Natural killer cell (primary cell): ENCODE measurements at regions not wholly inside any gene's neighbourhood (a gene's known extent, or its start where the extent isn't known, plus 50 kb on each side); places are given as distances from the start of the nearest gene placed in this dataset.

Experiments
- ATAC-seq, 3 donors: fragments of 150-1000 bp in 2 of 3; fragments of 200-7000 bp in 1 of 3; cut with Tn5 transposase; 1 replicate in 1 of 3; 2 replicates in 2 of 3; pipeline ENCODE4 v1.10.0; 2021; ENCODE audit warnings: mild to moderate bottlenecking in 2 of 3, moderate library complexity in 2 of 3
- DNase-seq, 2 donors: peaks; one replicate each; pipeline versions ENCODE4 v3.0.0 to v3.0.0-alpha.2; 2013 to 2021; ENCODE audit warnings: mixed read lengths in 1 of 2
- H3K27ac ChIP-seq: one replicate; pipeline ENCODE4 v1.5.1; 2013; ENCODE audit warnings: mild to moderate bottlenecking, low read length
- H3K27me3 ChIP-seq: one replicate; pipeline ENCODE4 v1.6.1; 2013; ENCODE audit warnings: low read length; ENCODE audit not compliant: control insufficient read depth, insufficient read depth
- H3K36me3 ChIP-seq: one replicate; pipeline ENCODE4 v1.6.1; 2013; ENCODE audit warnings: low read length; ENCODE audit not compliant: control insufficient read depth, insufficient read depth
- H3K4me1 ChIP-seq: one replicate; pipeline ENCODE4 v1.6.1; 2013; ENCODE audit warnings: low read length; ENCODE audit not compliant: control insufficient read depth, insufficient read depth
- H3K4me3 ChIP-seq: one replicate; pipeline ENCODE4 v1.5.1; 2013; ENCODE audit warnings: low read length
- H3K9me3 ChIP-seq: one replicate; pipeline ENCODE4 v1.6.1; 2013; ENCODE audit warnings: low read length; ENCODE audit not compliant: control insufficient read depth, insufficient read depth
- H3K27ac Mint-ChIP-seq, 2 donors: one replicate each; pipeline ENCODE4 v1.8.0; 2022; ENCODE audit warnings: mild to moderate bottlenecking in 2 of 2, mixed read lengths in 2 of 2, moderate library complexity in 1 of 2
- H3K27me3 Mint-ChIP-seq, 2 donors: one replicate each; pipeline ENCODE4 v1.8.0; 2022; ENCODE audit warnings: low read depth in 2 of 2, mixed read lengths in 2 of 2
- H3K36me3 Mint-ChIP-seq: one replicate; pipeline ENCODE4 v1.8.0; 2022; ENCODE audit warnings: mixed read lengths
- H3K4me1 Mint-ChIP-seq, 2 donors: one replicate each; pipeline ENCODE4 v1.8.0; 2022; ENCODE audit warnings: mixed read lengths in 2 of 2
- H3K4me3 Mint-ChIP-seq: one replicate; pipeline ENCODE4 v1.8.0; 2022; ENCODE audit warnings: mild to moderate bottlenecking, moderate library complexity, mixed read lengths
- H3K9me3 Mint-ChIP-seq, 2 donors: one replicate each; pipeline ENCODE4 v1.8.0; 2022; ENCODE audit warnings: mixed read lengths in 2 of 2
- WGBS: methylation state at CpG from one replicate; pipeline ENCODE4 v1.1.7; 2013; ENCODE audit warnings: missing lambda C conversion rate; ENCODE audit not compliant: insufficient coverage; 5-methylcytosine and 5-hydroxymethylcytosine counted together
- intact Hi-C: fragments of 100-400 bp; cut with micrococcal nuclease; formaldehyde crosslinking; loops from one replicate; pipeline ENCODE4 v1.14.2; 2022
- TF ChIP-seq, protein P1 (sequence below): fragments of 200-600 bp; IDR thresholded peaks from one replicate; pipeline ENCODE4 v1.8.0; 2022; ENCODE audit warnings: antibody characterized with exemption

GRCh38 chr13:100940658-100941057, 266.1 kb upstream of the TMTC4 start:
- no peaks in the 10 kb centered on the region for H3K4me1 ChIP-seq
- intact Hi-C loops: no loop called here
- Mint-ChIP-seq H3K4me1 (no peaks in the 10 kb centered on the region), H3K27me3 (peaks cover 15 to 30% of the 10 kb centered on the region in 2 donors), H3K4me3 (no peak overlapping the region), H3K27ac (no peak overlapping the region), H3K36me3 (no peaks in the 10 kb centered on the region), H3K9me3 (no peaks in the 10 kb centered on the region)
- H3K36me3 ChIP-seq: no peaks in the 10 kb centered on the region
- H3K27ac ChIP-seq: no peak overlapping the region
- no peaks in the 10 kb centered on the region for H3K9me3 ChIP-seq
- ATAC-seq (no peak), DNase-seq (no peak)
- H3K27me3 ChIP-seq: no peaks in the 10 kb centered on the region
- WGBS: 75% methylated on average over 4 of the region's 4 CpGs
- TF ChIP-seq, protein P1, sequence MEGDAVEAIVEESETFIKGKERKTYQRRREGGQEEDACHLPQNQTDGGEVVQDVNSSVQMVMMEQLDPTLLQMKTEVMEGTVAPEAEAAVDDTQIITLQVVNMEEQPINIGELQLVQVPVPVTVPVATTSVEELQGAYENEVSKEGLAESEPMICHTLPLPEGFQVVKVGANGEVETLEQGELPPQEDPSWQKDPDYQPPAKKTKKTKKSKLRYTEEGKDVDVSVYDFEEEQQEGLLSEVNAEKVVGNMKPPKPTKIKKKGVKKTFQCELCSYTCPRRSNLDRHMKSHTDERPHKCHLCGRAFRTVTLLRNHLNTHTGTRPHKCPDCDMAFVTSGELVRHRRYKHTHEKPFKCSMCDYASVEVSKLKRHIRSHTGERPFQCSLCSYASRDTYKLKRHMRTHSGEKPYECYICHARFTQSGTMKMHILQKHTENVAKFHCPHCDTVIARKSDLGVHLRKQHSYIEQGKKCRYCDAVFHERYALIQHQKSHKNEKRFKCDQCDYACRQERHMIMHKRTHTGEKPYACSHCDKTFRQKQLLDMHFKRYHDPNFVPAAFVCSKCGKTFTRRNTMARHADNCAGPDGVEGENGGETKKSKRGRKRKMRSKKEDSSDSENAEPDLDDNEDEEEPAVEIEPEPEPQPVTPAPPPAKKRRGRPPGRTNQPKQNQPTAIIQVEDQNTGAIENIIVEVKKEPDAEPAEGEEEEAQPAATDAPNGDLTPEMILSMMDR: no peak
- H3K4me3 ChIP-seq: no peak overlapping the region

DNA sequence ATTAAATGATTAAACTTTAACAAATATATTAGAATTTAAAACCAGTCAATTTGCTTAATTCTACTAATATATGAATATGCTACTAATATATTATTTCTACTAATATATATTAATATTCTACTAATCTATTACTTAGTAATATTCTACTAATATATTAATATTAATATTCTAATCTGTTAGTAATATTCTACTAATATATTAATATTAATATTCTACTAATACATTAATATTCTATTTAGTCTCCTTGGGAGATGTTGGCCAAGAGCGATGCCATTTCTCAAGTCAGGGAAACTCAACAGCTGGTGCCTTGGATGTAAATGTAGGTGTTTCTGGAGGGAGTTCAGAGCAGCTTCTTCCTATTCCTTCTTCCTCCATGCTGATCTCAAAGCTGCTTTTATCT, 259.2 kb upstream of the TMTC4 start:
- ATAC-seq: no peak
- Mint-ChIP-seq H3K4me1 (no peaks in the 10 kb centered on the region), H3K27me3 (peaks cover 16 to 28% of the 10 kb centered on the region in 2 donors), H3K27ac (no peak overlapping the region), H3K36me3 (no peaks in the 10 kb centered on the region), H3K4me3 (no peak overlapping the region), H3K9me3 (no peaks in the 10 kb centered on the region)
- no peak for DNase-seq
- TF ChIP-seq, protein P1: no peak
- no peaks in the 10 kb centered on the region for H3K9me3 ChIP-seq
- no peak overlapping the region for H3K4me3 ChIP-seq
- WGBS: no CpG with 5 or more reads among the region's 1 CpG
- no peaks in the 10 kb centered on the region for H3K36me3 ChIP-seq
- H3K27me3 ChIP-seq: no peaks in the 10 kb centered on the region
- no peak overlapping the region for H3K27ac ChIP-seq
- no peaks in the 10 kb centered on the region for H3K4me1 ChIP-seq
- intact Hi-C loops: no loop called here

DNA sequence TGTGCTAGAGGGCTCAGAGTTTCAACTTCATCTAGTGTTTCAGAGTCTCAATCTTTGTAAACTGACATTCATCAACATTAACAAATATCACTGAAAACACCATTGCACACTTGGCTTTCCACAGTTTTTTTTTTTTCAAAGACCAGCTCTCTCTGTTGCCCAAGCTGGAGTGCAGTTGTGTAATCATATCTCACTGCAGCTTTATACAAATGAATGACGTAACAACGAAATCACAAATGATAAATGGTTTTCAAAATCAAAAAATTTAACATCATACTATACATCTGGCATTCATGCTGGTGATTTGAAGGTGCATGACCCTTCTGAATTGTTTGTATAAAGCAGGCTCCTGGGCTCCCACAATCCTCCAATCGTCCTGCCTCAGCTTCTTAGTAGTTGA, 248.0 kb upstream of the TMTC4 start:
- no peak overlapping the region for H3K4me3 ChIP-seq
- WGBS: 85% methylated on average over 3 of the region's 3 CpGs
- H3K4me1 Mint-ChIP-seq: no peaks in the 10 kb centered on the region

GRCh38 chr13:100921139-100921538, 246.5 kb upstream of the TMTC4 start:
- Mint-ChIP-seq H3K4me1 (no peaks in the 10 kb centered on the region), H3K9me3 (no peaks in the 10 kb centered on the region), H3K36me3 (no peaks in the 10 kb centered on the region), H3K27ac (no peak overlapping the region), H3K4me3 (no peak overlapping the region), H3K27me3 (peaks cover 9 to 16% of the 10 kb centered on the region in 2 donors)
- H3K4me3 ChIP-seq: no peak overlapping the region
- no peaks in the 10 kb centered on the region for H3K36me3 ChIP-seq
- DNase-seq: no peak
- no peaks in the 10 kb centered on the region for H3K4me1 ChIP-seq
- peaks cover 2% of the 10 kb centered on the region for H3K27me3 ChIP-seq
- TF ChIP-seq, protein P1: no peak
- intact Hi-C loops: no loop called here
- H3K9me3 ChIP-seq: no peaks in the 10 kb centered on the region
- H3K27ac ChIP-seq: no peak overlapping the region
- 79% methylated on average over 3 of the region's 4 CpGs for WGBS
- no peak for ATAC-seq

More for the DNA sequence above, 248.0 kb upstream of the TMTC4 start:
- Histone ChIP-seq H3K9me3 (no peaks in the 10 kb centered on the region), H3K27ac (no peak overlapping the region), H3K4me1 (no peaks in the 10 kb centered on the region), H3K27me3 (peaks cover 2% of the 10 kb centered on the region), H3K36me3 (no peaks in the 10 kb centered on the region)
- no peak overlapping the region for H3K27ac Mint-ChIP-seq
- ATAC-seq (no peak), DNase-seq (no peak)
- intact Hi-C loops: no loop called here
- TF ChIP-seq, protein P1: no peak
- no peak overlapping the region for H3K4me3 Mint-ChIP-seq
- peaks cover 8 to 14% of the 10 kb centered on the region in 2 donors for H3K27me3 Mint-ChIP-seq
- H3K36me3 Mint-ChIP-seq: no peaks in the 10 kb centered on the region
- no peaks in the 10 kb centered on the region for H3K9me3 Mint-ChIP-seq
